ENCODE measurements at regions not wholly inside any gene's neighbourhood (a gene's known extent, or its start where the extent isn't known, plus 50 kb on each side); places are given as distances from the start of the nearest gene placed in this dataset.

- intact Hi-C loops (cut with DNase I) = no loop called here
- ATAC-seq (peak in 1 of 4 donors; percentile 20), DNase-seq (no peak), FAIRE-seq (no peak)
- no peaks in the 10 kb centered on the region for H3K9me3 ChIP-seq
- no peaks in the 10 kb centered on the region for H3K4me1 ChIP-seq
- 73 to 87% methylated on average over 4 of the region's 4 CpGs for WGBS, 2 donors
- no peaks in the 10 kb centered on the region for H3K36me3 ChIP-seq
- no peak overlapping the region for H3K27ac ChIP-seq
- H3K4me3 ChIP-seq = no peak overlapping the region
- no peaks in the 10 kb centered on the region for H3K27me3 ChIP-seq
- no peak for TF ChIP-seq CTCF (IDR thresholded peaks at IDR 0.05)
These were observed 133.5 kb downstream of the BUB3 start for GRCh38 chr10:123287594-123288247.

GRCh38 chr10:123289432-123289831 is 135.2 kb downstream of the BUB3 start:
- TF ChIP-seq CTCF (IDR thresholded peaks at IDR 0.05) = no peak
- Histone ChIP-seq H3K9me3 (no peaks in the 10 kb centered on the region), H3K4me1 (no peaks in the 10 kb centered on the region), H3K27me3 (no peaks in the 10 kb centered on the region), H3K36me3 (no peaks in the 10 kb centered on the region), H3K4me3 (no peak overlapping the region), H3K27ac (no peak overlapping the region)
- no peak for ATAC-seq
- FAIRE-seq = no peak
- 51 to 64% methylated on average over 1 of the region's 1 CpG for WGBS, 2 donors
- intact Hi-C loops (cut with DNase I) = no loop called here
- DNase-seq = no peak

- intact Hi-C loops (cut with DNase I) = no loop called here
- FAIRE-seq (no peak), DNase-seq (no peak), ATAC-seq (no peak)
- no peak for TF ChIP-seq CTCF (IDR thresholded peaks at IDR 0.05)
- WGBS, 2 donors = 50 to 54% methylated on average over 5 of the region's 5 CpGs
- H3K4me1 ChIP-seq = no peaks in the 10 kb centered on the region
- H3K9me3 ChIP-seq = no peaks in the 10 kb centered on the region
- H3K4me3 ChIP-seq = no peak overlapping the region
- no peaks in the 10 kb centered on the region for H3K36me3 ChIP-seq
- H3K27ac ChIP-seq = no peak overlapping the region
- no peaks in the 10 kb centered on the region for H3K27me3 ChIP-seq
These were observed 139.9 kb downstream of the BUB3 start for GRCh38 chr10:123294109-123294508.

GRCh38 chr10:123294886-123295285 is 140.7 kb downstream of the BUB3 start:
- no peak overlapping the region for H3K27ac ChIP-seq
- no peaks in the 10 kb centered on the region for H3K36me3 ChIP-seq
- H3K9me3 ChIP-seq = no peaks in the 10 kb centered on the region
- no peaks in the 10 kb centered on the region for H3K27me3 ChIP-seq
- no peak for FAIRE-seq
- no peak overlapping the region for H3K4me3 ChIP-seq
- intact Hi-C loops (cut with DNase I) = no loop called here
- no peaks in the 10 kb centered on the region for H3K4me1 ChIP-seq
- TF ChIP-seq CTCF (IDR thresholded peaks at IDR 0.05) = no peak
- ATAC-seq = no peak
- no peak for DNase-seq
- 69 to 81% methylated on average over 4 of the region's 4 CpGs for WGBS, 2 donors

- DNase-seq (no peak), ATAC-seq (no peak), FAIRE-seq (no peak)
- TF ChIP-seq CTCF (IDR thresholded peaks at IDR 0.05) = no peak
- Histone ChIP-seq H3K27me3 (no peaks in the 10 kb centered on the region), H3K9me3 (no peaks in the 10 kb centered on the region), H3K4me3 (no peak overlapping the region), H3K4me1 (no peaks in the 10 kb centered on the region), H3K36me3 (no peaks in the 10 kb centered on the region), H3K27ac (no peak overlapping the region)
- intact Hi-C loops (cut with DNase I) = no loop called here
- WGBS, 2 donors = 71 to 74% methylated on average over 1 of the region's 1 CpG
These were observed 141.4 kb downstream of the BUB3 start for GRCh38 chr10:123295644-123296043.

All from pancreas (tissue), 10 donors.